Ovary (tissue), 3 donors: ENCODE measurements at regions not wholly inside any gene's neighbourhood (a gene's known extent, or its start where the extent isn't known, plus 50 kb on each side); places are given as distances from the start of the nearest gene placed in this dataset.

Source experiments
- POLR2A ChIP-seq: fragments of 450-650 bp; IDR thresholded peaks from one replicate; pipeline ENCODE4 v1.6.1; 2017; ENCODE audit warnings: antibody characterized with exemption, mild to moderate bottlenecking, moderate library complexity
- TF ChIP-seq, protein P1 (sequence below), 3 donors: fragments of 450-650 bp in 2 of 3; fragments of 200-600 bp in 1 of 3; IDR thresholded peaks; one replicate each; pipeline versions ENCODE4 v1.5.1 to v1.8.0; 2016 to 2022; ENCODE audit warnings: antibody characterized with exemption in 3 of 3, mild to moderate bottlenecking in 1 of 3
- donor health status: DM: no; HTN: no; CAD: no.

DNA sequence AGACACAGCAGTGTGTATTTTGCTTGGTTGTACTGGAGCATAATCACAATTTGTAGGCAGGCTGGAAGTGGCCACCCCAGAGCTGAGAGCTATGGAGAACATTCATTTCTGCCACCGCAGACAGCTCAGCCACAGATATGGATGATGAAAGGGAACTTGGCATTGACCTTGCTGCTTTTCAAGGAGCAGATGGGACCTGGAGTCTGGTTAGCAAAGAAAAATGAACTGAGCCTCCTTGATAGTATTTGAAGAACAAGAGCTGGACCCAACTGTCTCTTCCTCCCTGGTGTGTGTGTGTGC is 395.2 kb upstream of the ZNF462 start:
- TF ChIP-seq, protein P1, sequence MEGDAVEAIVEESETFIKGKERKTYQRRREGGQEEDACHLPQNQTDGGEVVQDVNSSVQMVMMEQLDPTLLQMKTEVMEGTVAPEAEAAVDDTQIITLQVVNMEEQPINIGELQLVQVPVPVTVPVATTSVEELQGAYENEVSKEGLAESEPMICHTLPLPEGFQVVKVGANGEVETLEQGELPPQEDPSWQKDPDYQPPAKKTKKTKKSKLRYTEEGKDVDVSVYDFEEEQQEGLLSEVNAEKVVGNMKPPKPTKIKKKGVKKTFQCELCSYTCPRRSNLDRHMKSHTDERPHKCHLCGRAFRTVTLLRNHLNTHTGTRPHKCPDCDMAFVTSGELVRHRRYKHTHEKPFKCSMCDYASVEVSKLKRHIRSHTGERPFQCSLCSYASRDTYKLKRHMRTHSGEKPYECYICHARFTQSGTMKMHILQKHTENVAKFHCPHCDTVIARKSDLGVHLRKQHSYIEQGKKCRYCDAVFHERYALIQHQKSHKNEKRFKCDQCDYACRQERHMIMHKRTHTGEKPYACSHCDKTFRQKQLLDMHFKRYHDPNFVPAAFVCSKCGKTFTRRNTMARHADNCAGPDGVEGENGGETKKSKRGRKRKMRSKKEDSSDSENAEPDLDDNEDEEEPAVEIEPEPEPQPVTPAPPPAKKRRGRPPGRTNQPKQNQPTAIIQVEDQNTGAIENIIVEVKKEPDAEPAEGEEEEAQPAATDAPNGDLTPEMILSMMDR (IDR thresholded peaks at IDR 0.05) = no peak
- no peak for TF ChIP-seq POLR2A
